Sigmoid colon (tissue), 4 donors: ENCODE measurements at regions not wholly inside any gene's neighbourhood (a gene's known extent, or its start where the extent isn't known, plus 50 kb on each side); places are given as distances from the start of the nearest gene placed in this dataset.

Experiments
- CTCF ChIP-seq, 4 experiments: fragments of 450-650 bp in 3 of 4; fragments of 200-600 bp in 1 of 4; IDR thresholded peaks; one replicate each; pipeline ENCODE4 v1.5.1; 2016 to 2019; ENCODE audit warnings: antibody characterized with exemption in 4 of 4, mild to moderate bottlenecking in 3 of 4, moderate library complexity in 2 of 4
- EP300 ChIP-seq, 4 donors: sonication (generic); formaldehyde crosslinking; IDR thresholded peaks; one replicate each; pipeline ENCODE4 v1.6.1; 2017; ENCODE audit warnings: antibody characterized with exemption in 4 of 4

- TF ChIP-seq EP300 (IDR thresholded peaks at IDR 0.05): no peak
- no peak for TF ChIP-seq CTCF (IDR thresholded peaks at IDR 0.05)
Observed at GRCh38 chr21:22125581-22125980, 1127.4 kb downstream of the NCAM2 start.
